Neural cell (in vitro differentiated cells): ENCODE measurements at regions not wholly inside any gene's neighbourhood (a gene's known extent, or its start where the extent isn't known, plus 50 kb on each side); places are given as distances from the start of the nearest gene placed in this dataset.

ENCODE experiments used
- H2AFZ ChIP-seq: fragments of 200-600, 300-800 bp; sonication (generic), shearing (Covaris generic); 2 replicates; pipeline ENCODE4 v1.6.0; 2014; ENCODE audit warnings: low read depth, mild to moderate bottlenecking, antibody characterized with exemption, low read length, moderate library complexity
- H3F3A ChIP-seq: fragments of 200-600 bp; shearing (Covaris generic); 2 replicates; pipeline ENCODE4 v1.6.1; 2016; ENCODE audit warnings: mild to moderate bottlenecking, moderate library complexity, mixed read lengths, antibody characterized with exemption, low read length; ENCODE audit not compliant: insufficient read depth, poor library complexity, severe bottlenecking
- H3K27ac ChIP-seq: fragments of 200-600, 300-800 bp; sonication (generic), shearing (Covaris generic); 2 replicates; pipeline ENCODE4 v1.5.1; 2014; ENCODE audit warnings: mild to moderate bottlenecking, low read length, moderate library complexity
- H3K27me3 ChIP-seq: fragments of 300-800, 200-600 bp; sonication (generic), shearing (Covaris generic); 2 replicates; pipeline ENCODE4 v1.6.0; 2014; ENCODE audit warnings: mild to moderate bottlenecking, low read depth, low read length, moderate library complexity; ENCODE audit not compliant: insufficient read depth
- H3K36me3 ChIP-seq: fragments of 300-800, 200-600 bp; sonication (generic), shearing (Covaris generic); 2 replicates; pipeline ENCODE4 v1.5.1; 2014; ENCODE audit warnings: mild to moderate bottlenecking, antibody characterized with exemption, low read length, moderate library complexity; ENCODE audit not compliant: insufficient read depth
- H3K4me2 ChIP-seq: fragments of 300-800, 200-600 bp; sonication (generic), shearing (Covaris generic); 2 replicates; pipeline ENCODE4 v1.6.0; 2014; ENCODE audit warnings: mild to moderate bottlenecking, low read length
- H3K4me3 ChIP-seq: fragments of 300-800, 200-600 bp; sonication (generic), shearing (Covaris generic); 2 replicates; pipeline ENCODE4 v1.5.1; 2014; ENCODE audit warnings: mild to moderate bottlenecking, low read length, moderate library complexity
- H3K79me2 ChIP-seq: fragments of 200-600 bp; shearing (Covaris generic); replicated peaks from 2 replicates; pipeline ENCODE4 v1.6.0; 2014; ENCODE audit warnings: mild to moderate bottlenecking, low read length, moderate library complexity; ENCODE audit not compliant: insufficient read depth
- H3K9ac ChIP-seq: fragments of 300-800, 200-600 bp; sonication (generic), shearing (Covaris generic); 2 replicates; pipeline ENCODE4 v1.6.1; 2016; ENCODE audit warnings: mild to moderate bottlenecking, low read length, mixed read lengths
- H3K9me2 ChIP-seq: fragments of 200-600 bp; shearing (Covaris generic); 2 replicates; pipeline ENCODE4 v1.6.1; 2016; ENCODE audit warnings: mild to moderate bottlenecking, low read length, mixed read lengths; ENCODE audit not compliant: insufficient read depth
- H3K9me3 ChIP-seq: fragments of 200-600, 300-800 bp; sonication (generic), shearing (Covaris generic); 2 replicates; pipeline ENCODE4 v1.6.1; 2016; ENCODE audit warnings: mild to moderate bottlenecking, mixed run types, low read length, moderate library complexity, mixed read lengths
- H4K20me1 ChIP-seq: fragments of 200-600 bp; shearing (Covaris generic); 2 replicates; pipeline ENCODE4 v1.6.1; 2016; ENCODE audit warnings: mild to moderate bottlenecking, mixed run types; ENCODE audit not compliant: insufficient read depth
- CTCF ChIP-seq: fragments of 450-650 bp; IDR thresholded peaks from 2 replicates; pipeline ENCODE4 v1.5.1; 2014; ENCODE audit warnings: antibody characterized with exemption, mild to moderate bottlenecking, moderate library complexity; ENCODE audit not compliant: poor library complexity, severe bottlenecking
- EP300 ChIP-seq: fragments of 450-650 bp; conservative IDR thresholded peaks from 2 replicates; pipeline ENCODE4 v1.6.1; 2014; ENCODE audit warnings: antibody characterized with exemption, mild to moderate bottlenecking, moderate library complexity; ENCODE audit not compliant: poor library complexity, severe bottlenecking
- EZH2 ChIP-seq: fragments of 200-600, 300-800 bp; shearing (Covaris generic), sonication (generic); IDR thresholded peaks from 2 replicates; pipeline ENCODE4 v1.6.1; 2014; ENCODE audit warnings: antibody characterized with exemption, low read length, borderline replicate concordance, mild to moderate bottlenecking; ENCODE audit not compliant: insufficient read depth, poor library complexity, severe bottlenecking
- MXI1 ChIP-seq: fragments of 450-650 bp; conservative IDR thresholded peaks from 2 replicates; pipeline ENCODE4 v1.6.1; 2014; ENCODE audit warnings: antibody characterized with exemption, mild to moderate bottlenecking; ENCODE audit not compliant: poor library complexity, severe bottlenecking
- POLR2AphosphoS5 ChIP-seq: IDR thresholded peaks from 2 replicates; pipeline ENCODE4 v1.6.1; 2012
- RAD21 ChIP-seq: fragments of 450-650 bp; conservative IDR thresholded peaks from 2 replicates; pipeline ENCODE4 v1.6.1; 2014; ENCODE audit warnings: antibody characterized with exemption, mild to moderate bottlenecking, moderate library complexity
- REST ChIP-seq: IDR thresholded peaks from 2 replicates; pipeline ENCODE4 v1.6.1; 2012; ENCODE audit warnings: borderline replicate concordance
- SMC3 ChIP-seq: fragments of 450-650 bp; conservative IDR thresholded peaks from 2 replicates; pipeline ENCODE4 v1.6.1; 2014; ENCODE audit warnings: antibody characterized with exemption, mild to moderate bottlenecking, moderate library complexity; ENCODE audit not compliant: poor library complexity
- TAF1 ChIP-seq: IDR thresholded peaks from 2 replicates; pipeline ENCODE4 v1.6.1; 2012; ENCODE audit warnings: low read depth

GRCh38 chr4:59102311-59102710 lies 1992.1 kb upstream of the IGFBP7 start:
- no peaks in the 10 kb centered on the region for H3K27me3 ChIP-seq
- H3K4me2 ChIP-seq, result no peak overlapping the region
- H3K9me2 ChIP-seq, result no peaks in the 10 kb centered on the region
- TF ChIP-seq EP300 (no peak), MXI1 (no peak), EZH2 (no peak), POLR2AphosphoS5 (no peak), RAD21 (no peak), TAF1 (no peak), REST (no peak), SMC3 (no peak), CTCF (no peak)
- no peak overlapping the region for H3K4me3 ChIP-seq
- peak overlapping the region; percentile 6 for H3K27ac ChIP-seq
- no peaks in the 10 kb centered on the region for H4K20me1 ChIP-seq
- no peaks in the 10 kb centered on the region for H3K79me2 ChIP-seq
- no peaks in the 10 kb centered on the region for H3K9me3 ChIP-seq
- no peaks in the 10 kb centered on the region for H3F3A ChIP-seq
- H3K36me3 ChIP-seq, result no peaks in the 10 kb centered on the region
- no peak overlapping the region for H2AFZ ChIP-seq
- H3K9ac ChIP-seq, result no peak overlapping the region

- Histone ChIP-seq H3K9me2 (no peaks in the 10 kb centered on the region), H3K4me2 (peak overlapping the region; percentile 7), H3F3A (no peaks in the 10 kb centered on the region), H3K79me2 (no peaks in the 10 kb centered on the region), H3K9me3 (no peaks in the 10 kb centered on the region), H3K27me3 (no peaks in the 10 kb centered on the region), H3K4me3 (peak overlapping the region; percentile 13), H2AFZ (no peak overlapping the region), H4K20me1 (no peaks in the 10 kb centered on the region), H3K36me3 (no peaks in the 10 kb centered on the region), H3K9ac (no peak overlapping the region), H3K27ac (peak overlapping the region; percentile 62)
- no peak for TF ChIP-seq EZH2
- TF ChIP-seq MXI1, result peak; percentile 60
- peak; percentile 96 for TF ChIP-seq EP300
- no peak for TF ChIP-seq TAF1
- TF ChIP-seq REST, result no peak
- peak; percentile 51 for TF ChIP-seq RAD21
- TF ChIP-seq SMC3, result peak; percentile 51
- peak; percentile 77 for TF ChIP-seq POLR2AphosphoS5
- TF ChIP-seq CTCF, result no peak
Measured at GRCh38 chr4:59120287-59120814, 2010.2 kb upstream of the IGFBP7 start.
